Adrenal gland (tissue), 9 donors: ENCODE measurements at regions not wholly inside any gene's neighbourhood (a gene's known extent, or its start where the extent isn't known, plus 50 kb on each side); places are given as distances from the start of the nearest gene placed in this dataset.
"Not testable (repeated sequence)": the region's sequence is repeated elsewhere in the genome, so short reads cannot be mapped to it uniquely, and the experiment has no call there.

Experiments used
- DNase-seq, 7 donors: peaks; one replicate each; pipeline ENCODE4 v3.0.0-alpha.2; 2019 to 2020
- H3K27ac ChIP-seq, 5 donors: fragments of 200-600 bp; sonication (generic) in 4 of 5; 1 replicate in 3 of 5; 2 replicates in 2 of 5; pipeline versions ENCODE4 v1.5.1 to v1.8.0; 2016 to 2020; ENCODE audit warnings: mild to moderate bottlenecking in 1 of 5
- H3K27me3 ChIP-seq: fragments of 200-600 bp; 2 replicates; pipeline ENCODE4 v1.8.0; 2021
- H3K36me3 ChIP-seq, 2 donors: fragments of 200-600 bp; replicated peaks in 1 of 2; 1 replicate in 1 of 2; 2 replicates in 1 of 2; pipeline versions ENCODE4 v1.5.1 to v1.8.0; 2018 to 2022
- H3K4me1 ChIP-seq, 2 donors: fragments of 200-600 bp; replicated peaks in 1 of 2; 1 replicate in 1 of 2; 2 replicates in 1 of 2; pipeline versions ENCODE4 v1.5.1 to v1.8.0; 2018 to 2021
- H3K4me3 ChIP-seq, 4 donors: fragments of 200-600 bp; sonication (generic) in 3 of 4; one replicate each; pipeline ENCODE4 v1.5.1; 2016 to 2018
- H3K9me3 ChIP-seq, 3 donors: fragments of 200-600 bp; sonication (generic) in 1 of 3; replicated peaks in 1 of 3; 1 replicate in 2 of 3; 2 replicates in 1 of 3; pipeline versions ENCODE4 v1.5.1 to v1.8.0; 2016 to 2021
- CTCF ChIP-seq, 6 experiments: fragments of 450-650 bp in 4 of 6; fragments of 200-600 bp in 2 of 6; sonication (generic) in 1 of 6; IDR thresholded peaks; 1 replicate in 5 of 6; 2 replicates in 1 of 6; pipeline versions ENCODE4 v1.5.1 to v1.8.0; 2016 to 2021; ENCODE audit warnings: antibody characterized with exemption in 6 of 6, mild to moderate bottlenecking in 2 of 6, moderate library complexity in 1 of 6
- POLR2A ChIP-seq, 2 donors: fragments of 450-650 bp; IDR thresholded peaks; one replicate each; pipeline ENCODE4 v1.6.1; 2017; ENCODE audit warnings: antibody characterized with exemption in 2 of 2, mild to moderate bottlenecking in 2 of 2, moderate library complexity in 1 of 2
- WGBS, 4 donors: extraction: QIAGEN DNeasy Blood & Tissue Kit in 2 of 4; methylation state at CpG; one replicate each; pipeline versions ENCODE4 v1.1.5 to v1.1.7; 2013 to 2017; 5-methylcytosine and 5-hydroxymethylcytosine counted together
- intact Hi-C, 2 donors: fragments of 100-400 bp; cut with DNase I; formaldehyde crosslinking; loops; one replicate each; pipeline versions ENCODE4 v1.14.1 to v1.15.0; 2022 to 2023
- donor health status: healthy with polysubstance abuse.
- donor health status: Bipolar disorder and iron deficiency.
- donor health status: DM: yes; HTN: yes; CAD: no.
- donor health status: DM: no; HTN: no; CAD: no.
- donor health status: DM: no; HTN: no; CAD: no.

DNA sequence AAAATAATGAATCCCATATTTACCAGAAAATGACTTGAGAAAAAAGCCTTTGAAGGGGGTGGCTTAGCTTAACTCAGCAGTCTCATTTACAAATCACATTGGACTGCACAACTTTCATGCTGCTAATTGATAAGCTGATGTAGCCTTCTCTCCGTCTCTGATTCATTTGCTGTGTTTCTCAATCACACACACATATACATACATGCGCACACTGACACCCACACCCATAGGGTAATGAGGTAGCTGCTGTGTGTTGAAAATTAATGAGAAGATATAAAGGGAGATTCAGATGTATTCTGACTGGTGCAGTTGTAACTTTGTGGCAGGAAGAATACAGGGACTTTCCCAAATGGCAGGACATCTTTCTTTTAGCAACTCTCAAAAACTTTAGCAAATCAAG, 141.9 kb upstream of the GCFC2 start:
- no peak overlapping the region for H3K27ac ChIP-seq
- intact Hi-C loops, result no loop called here
- no peaks in the 10 kb centered on the region for H3K36me3 ChIP-seq
- DNase-seq, result no peak
- no peaks in the 10 kb centered on the region for H3K4me1 ChIP-seq
- TF ChIP-seq CTCF (IDR thresholded peaks at IDR 0.05) (no peak), POLR2A (IDR thresholded peaks at IDR 0.05) (no peak)
- 75 to 88% (median 81%) methylated on average over 2 of the region's 2 CpGs for WGBS, 4 donors
- no peaks in the 10 kb centered on the region for H3K27me3 ChIP-seq
- H3K9me3 ChIP-seq, result no peaks in the 10 kb centered on the region
- no peak overlapping the region for H3K4me3 ChIP-seq

DNA sequence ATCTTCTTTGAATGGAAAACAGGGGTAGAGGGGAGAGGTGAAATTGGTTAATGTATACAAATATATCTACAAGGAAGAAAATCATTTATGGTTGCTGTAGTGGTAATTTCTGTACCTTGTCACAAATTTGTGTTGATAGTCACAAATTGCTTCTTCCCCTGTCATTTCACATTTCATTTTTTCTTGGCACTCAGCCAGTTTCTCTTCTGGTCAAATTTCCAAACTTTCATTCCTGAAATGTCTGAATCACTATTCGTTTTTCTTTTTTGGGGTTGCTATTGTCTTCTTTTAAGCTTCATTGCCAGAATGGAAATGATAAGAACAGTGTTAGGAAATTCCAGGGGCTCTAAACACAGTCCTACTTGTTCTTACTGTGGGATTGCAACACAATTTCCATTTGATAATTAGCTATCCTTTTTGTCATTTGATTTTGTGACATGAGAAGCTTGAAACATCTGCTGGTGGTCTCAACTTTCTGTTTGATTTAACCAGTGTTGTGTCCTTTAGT, 136.0 kb upstream of the GCFC2 start:
- DNase-seq, result no peak
- no peak overlapping the region for H3K4me3 ChIP-seq
- intact Hi-C loops, result no loop called here
- WGBS, 4 donors, result 28 to 43% (median 37%) methylated on average over 1 of the region's 1 CpG
- H3K27me3 ChIP-seq, result no peaks in the 10 kb centered on the region
- no peaks in the 10 kb centered on the region for H3K36me3 ChIP-seq
- TF ChIP-seq POLR2A (IDR thresholded peaks at IDR 0.05) (no peak), CTCF (IDR thresholded peaks at IDR 0.05) (no peak)
- H3K27ac ChIP-seq, result no peak overlapping the region
- H3K4me1 ChIP-seq, result no peaks in the 10 kb centered on the region
- no peaks in the 10 kb centered on the region for H3K9me3 ChIP-seq

- Histone ChIP-seq H3K27me3 (no peaks in the 10 kb centered on the region), H3K4me3 (no peak overlapping the region), H3K27ac (no peak overlapping the region), H3K36me3 (no peaks in the 10 kb centered on the region), H3K9me3 (no peaks in the 10 kb centered on the region), H3K4me1 (no peaks in the 10 kb centered on the region)
- DNase-seq, result no peak
- intact Hi-C loops, result no loop called here
- TF ChIP-seq CTCF (IDR thresholded peaks at IDR 0.05), result no peak
- no peak for TF ChIP-seq POLR2A (IDR thresholded peaks at IDR 0.05)
Observed at GRCh38 chr2:75844651-75845050, 133.9 kb upstream of the GCFC2 start.

- 76 to 85% (median 80%) methylated on average over 4 of the region's 4 CpGs for WGBS, 4 donors
- intact Hi-C loops, H3K4me3 ChIP-seq, H3K4me1 ChIP-seq, H3K9me3 ChIP-seq, DNase-seq, H3K27ac ChIP-seq, H3K27me3 ChIP-seq, H3K36me3 ChIP-seq: not testable (repeated sequence)
Observed at GRCh38 chr2:75834588-75834987, 123.9 kb upstream of the GCFC2 start.

DNA sequence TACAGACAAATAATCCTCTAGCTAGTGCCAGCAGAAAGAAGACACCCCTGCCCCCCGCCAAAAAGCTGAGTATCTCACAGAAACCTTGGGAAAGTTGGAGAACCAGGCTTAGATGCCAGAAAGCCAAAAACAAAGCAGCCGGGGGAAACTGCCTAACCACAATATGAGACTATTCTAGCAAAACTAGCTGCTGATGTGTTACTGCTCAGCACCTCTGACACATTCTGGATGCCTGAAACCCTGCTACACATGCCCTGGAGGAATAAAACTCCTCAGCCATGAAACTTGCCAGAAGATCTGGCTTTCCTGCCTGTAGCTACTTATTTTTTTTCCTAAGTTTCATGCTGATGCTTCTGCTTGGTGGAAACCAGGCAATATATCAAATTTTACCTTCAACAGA, 122.7 kb upstream of the GCFC2 start:
- WGBS, 4 donors, result 58 to 83% (median 70%) methylated on average over 1 to 2 of the region's 2 CpGs
- intact Hi-C loops, result no loop called here

More for the DNA sequence above, 122.7 kb upstream of the GCFC2 start:
- Histone ChIP-seq H3K27ac (no peak overlapping the region), H3K4me3 (no peak overlapping the region), H3K9me3 (no peaks in the 10 kb centered on the region), H3K27me3 (no peaks in the 10 kb centered on the region), H3K4me1 (no peaks in the 10 kb centered on the region), H3K36me3 (no peaks in the 10 kb centered on the region)
- TF ChIP-seq CTCF (IDR thresholded peaks at IDR 0.05) (no peak), POLR2A (IDR thresholded peaks at IDR 0.05) (no peak)
- DNase-seq, result no peak
